Nephron progenitor cell (in vitro differentiated cells): ENCODE measurements at regions not wholly inside any gene's neighbourhood (a gene's known extent, or its start where the extent isn't known, plus 50 kb on each side); places are given as distances from the start of the nearest gene placed in this dataset.
"Not testable (repeated sequence)": the region's sequence is repeated elsewhere in the genome, so short reads cannot be mapped to it uniquely, and the experiment has no call there.

Experiments
- DNase-seq: peaks from one replicate; pipeline ENCODE4 v3.0.0; 2021
- H3K27ac Mint-ChIP-seq: 2 replicates; pipeline ENCODE4 v1.8.0; 2021; ENCODE audit warnings: mild to moderate bottlenecking, moderate library complexity, mixed read lengths
- H3K27me3 Mint-ChIP-seq: 2 replicates; pipeline ENCODE4 v1.8.0; 2021; ENCODE audit warnings: mild to moderate bottlenecking, low read depth, mixed read lengths; ENCODE audit not compliant: poor library complexity
- H3K36me3 Mint-ChIP-seq: 2 replicates; pipeline ENCODE4 v1.8.0; 2021; ENCODE audit warnings: low read depth, mixed read lengths
- H3K4me1 Mint-ChIP-seq: 2 replicates; pipeline ENCODE4 v1.8.0; 2021; ENCODE audit warnings: mixed read lengths
- H3K4me3 Mint-ChIP-seq: 2 replicates; pipeline ENCODE4 v1.8.0; 2021; ENCODE audit warnings: mild to moderate bottlenecking, moderate library complexity, mixed read lengths
- H3K9me3 Mint-ChIP-seq: 2 replicates; pipeline ENCODE4 v1.8.0; 2021; ENCODE audit warnings: mild to moderate bottlenecking, moderate library complexity, mixed read lengths
- CTCF ChIP-seq: fragments of 200-600 bp; sonication (generic); IDR thresholded peaks from 2 replicates; pipeline ENCODE4 v1.5.0; 2021; ENCODE audit warnings: antibody characterized with exemption

DNA sequence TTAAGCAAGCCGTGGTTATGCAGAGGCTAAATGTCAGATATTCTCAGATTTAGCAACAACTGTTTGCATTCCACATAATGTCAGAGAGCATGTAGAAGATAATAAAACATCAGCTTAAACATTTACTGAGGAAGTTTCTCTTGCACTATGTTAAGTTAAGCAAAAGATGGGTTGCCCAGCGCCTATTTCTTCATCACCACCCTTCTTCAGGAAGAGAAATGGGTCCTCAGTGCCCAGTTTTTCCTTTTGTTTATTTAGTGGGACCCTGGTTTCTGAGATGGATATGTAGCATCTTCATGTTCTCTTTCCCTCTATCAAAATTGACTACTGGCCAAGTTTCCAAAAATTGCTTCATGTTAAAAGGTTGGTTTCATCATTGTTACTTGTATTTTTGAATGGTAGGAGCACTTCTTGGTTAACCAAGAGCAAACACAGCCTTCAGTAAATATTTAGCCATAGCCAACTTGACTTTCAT lies 356.8 kb downstream of the RFC3 start:
- Mint-ChIP-seq H3K9me3 (no peaks in the 10 kb centered on the region), H3K4me1 (peaks cover 18% of the 10 kb centered on the region), H3K36me3 (no peaks in the 10 kb centered on the region), H3K27ac (no peak overlapping the region), H3K27me3 (no peaks in the 10 kb centered on the region), H3K4me3 (no peak overlapping the region)
- no peak for TF ChIP-seq CTCF
- no peak for DNase-seq

- no peak for DNase-seq
- TF ChIP-seq CTCF, result no peak
- no peak overlapping the region for H3K27ac Mint-ChIP-seq
- no peaks in the 10 kb centered on the region for H3K36me3 Mint-ChIP-seq
- peaks cover 18% of the 10 kb centered on the region for H3K4me1 Mint-ChIP-seq
- H3K9me3 Mint-ChIP-seq, result no peaks in the 10 kb centered on the region
- no peak overlapping the region for H3K4me3 Mint-ChIP-seq
- H3K27me3 Mint-ChIP-seq, result no peaks in the 10 kb centered on the region
These were observed 357.6 kb downstream of the RFC3 start for GRCh38 chr13:34175551-34175950.

- H3K4me3 Mint-ChIP-seq, result no peak overlapping the region
- H3K4me1 Mint-ChIP-seq, result peaks cover 18% of the 10 kb centered on the region
- TF ChIP-seq CTCF, result no peak
- no peaks in the 10 kb centered on the region for H3K9me3 Mint-ChIP-seq
- H3K36me3 Mint-ChIP-seq, result no peaks in the 10 kb centered on the region
- DNase-seq, result no peak
- H3K27ac Mint-ChIP-seq, result no peak overlapping the region
- H3K27me3 Mint-ChIP-seq, result no peaks in the 10 kb centered on the region
These were observed 358.7 kb downstream of the RFC3 start for GRCh38 chr13:34176633-34177032.

DNA sequence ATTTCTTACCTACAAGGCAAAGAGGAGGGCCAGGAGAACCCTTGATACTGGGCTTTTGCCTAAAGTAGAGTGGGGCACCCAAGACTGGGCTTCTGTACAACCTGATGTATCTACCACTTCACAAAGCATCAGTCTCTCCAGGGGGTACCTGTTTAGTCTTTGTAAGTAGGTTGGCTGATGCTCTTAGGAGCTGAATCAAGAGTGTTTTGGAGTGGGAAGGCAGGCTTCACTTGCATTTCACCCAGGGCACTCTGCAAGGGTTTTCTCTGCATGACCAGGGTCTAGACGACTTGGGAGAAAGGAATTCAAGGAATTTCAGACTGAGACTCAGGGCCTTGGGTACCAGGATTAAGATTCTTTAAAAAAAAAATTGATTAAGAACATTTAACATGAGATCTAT lies 361.5 kb downstream of the RFC3 start:
- no peak for DNase-seq
- TF ChIP-seq CTCF, result no peak
- Mint-ChIP-seq H3K27me3 (peaks cover 3% of the 10 kb centered on the region), H3K36me3 (no peaks in the 10 kb centered on the region), H3K4me3 (no peak overlapping the region), H3K4me1 (peaks cover 30% of the 10 kb centered on the region), H3K27ac (no peak overlapping the region), H3K9me3 (no peaks in the 10 kb centered on the region)

DNA sequence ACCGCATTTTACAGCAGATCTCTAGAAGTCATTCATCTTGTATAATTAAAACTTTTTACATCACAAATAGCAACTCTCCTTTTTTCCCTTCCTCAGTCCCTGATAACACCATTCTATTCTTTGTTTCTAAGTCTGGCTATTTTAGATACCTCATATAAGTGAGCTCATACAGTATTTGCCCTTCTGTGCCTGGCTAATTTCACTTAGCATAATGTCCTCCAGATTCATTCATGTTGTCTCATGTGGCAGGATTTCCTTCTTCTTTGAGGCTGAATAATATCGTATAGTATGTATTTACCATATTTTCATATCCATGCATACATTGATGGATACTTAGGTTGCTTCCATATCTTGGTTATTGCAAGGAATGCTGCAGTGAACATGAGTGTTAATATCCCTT lies 362.0 kb downstream of the RFC3 start:
- H3K27me3 Mint-ChIP-seq, result peaks cover 3% of the 10 kb centered on the region
- H3K36me3 Mint-ChIP-seq, result no peaks in the 10 kb centered on the region
- peaks cover 30% of the 10 kb centered on the region for H3K4me1 Mint-ChIP-seq
- H3K4me3 Mint-ChIP-seq, result no peak overlapping the region
- H3K27ac Mint-ChIP-seq, result no peak overlapping the region
- TF ChIP-seq CTCF, result no peak
- no peaks in the 10 kb centered on the region for H3K9me3 Mint-ChIP-seq
- no peak for DNase-seq

- DNase-seq, H3K27me3 Mint-ChIP-seq, H3K9me3 Mint-ChIP-seq, H3K36me3 Mint-ChIP-seq, H3K27ac Mint-ChIP-seq, H3K4me3 Mint-ChIP-seq: not testable (repeated sequence)
- peaks cover 24% of the 10 kb centered on the region for H3K4me1 Mint-ChIP-seq
These were observed 363.3 kb downstream of the RFC3 start for GRCh38 chr13:34181256-34181655.
